CD4-positive, alpha-beta T cell treated with Interleukin-4 for 1 hour (primary cell): ENCODE measurements at regions not wholly inside any gene's neighbourhood (a gene's known extent, or its start where the extent isn't known, plus 50 kb on each side); places are given as distances from the start of the nearest gene placed in this dataset.

Experiments used
- DNase-seq, 2 donors: peaks; one replicate each; pipeline ENCODE4 v3.0.0-alpha.2; 2020 to 2022

- DNase-seq, result peak in 1 of 2 donors; percentile 3
Observed at GRCh38 chr3:13149330-13150108, 76.3 kb upstream of the IQSEC1 start.

GRCh38 chr3:13148561-13149329 is 75.5 kb upstream of the IQSEC1 start:
- DNase-seq, result no peak

GRCh38 chr3:13148126-13148525 is 74.9 kb upstream of the IQSEC1 start:
- DNase-seq, result no peak

GRCh38 chr3:13147344-13147743 is 74.1 kb upstream of the IQSEC1 start:
- DNase-seq, result no peak

GRCh38 chr3:13146643-13147143 is 73.5 kb upstream of the IQSEC1 start:
- no peak for DNase-seq

- DNase-seq, result no peak
Observed at GRCh38 chr3:13145826-13146642, 72.8 kb upstream of the IQSEC1 start.

- no peak for DNase-seq
Observed at GRCh38 chr3:13145131-13145825, 72.0 kb upstream of the IQSEC1 start.

- DNase-seq, result no peak
Observed at GRCh38 chr3:13144163-13145023, 71.2 kb upstream of the IQSEC1 start.

- no peak for DNase-seq
Observed at GRCh38 chr3:13143381-13144004, 70.3 kb upstream of the IQSEC1 start.

- DNase-seq, result no peak
Observed at GRCh38 chr3:13142552-13143380, 69.5 kb upstream of the IQSEC1 start.

GRCh38 chr3:13141991-13142412 is 68.8 kb upstream of the IQSEC1 start:
- peak in 1 of 2 donors; percentile 13 for DNase-seq

GRCh38 chr3:13141183-13141582 is 68.0 kb upstream of the IQSEC1 start:
- DNase-seq, result no peak

- no peak for DNase-seq
Observed at GRCh38 chr3:13140596-13140995, 67.4 kb upstream of the IQSEC1 start.

- peak in 1 of 2 donors; percentile 5 for DNase-seq
Observed at GRCh38 chr3:13139471-13140065, 66.3 kb upstream of the IQSEC1 start.

GRCh38 chr3:13138833-13139145 is 65.6 kb upstream of the IQSEC1 start:
- no peak for DNase-seq

- no peak for DNase-seq
Observed at GRCh38 chr3:13137941-13138832, 65.0 kb upstream of the IQSEC1 start.

- peak in 1 of 2 donors; percentile 7 for DNase-seq
Observed at GRCh38 chr3:13136848-13137247, 63.6 kb upstream of the IQSEC1 start.

- no peak for DNase-seq
Observed at GRCh38 chr3:13136426-13136825, 63.2 kb upstream of the IQSEC1 start.
